ENCODE measurements at regions not wholly inside any gene's neighbourhood (a gene's known extent, or its start where the extent isn't known, plus 50 kb on each side); places are given as distances from the start of the nearest gene placed in this dataset.
A peak's percentile ranks its signal among the peaks of the same experiment; 100 is the strongest.

DNA sequence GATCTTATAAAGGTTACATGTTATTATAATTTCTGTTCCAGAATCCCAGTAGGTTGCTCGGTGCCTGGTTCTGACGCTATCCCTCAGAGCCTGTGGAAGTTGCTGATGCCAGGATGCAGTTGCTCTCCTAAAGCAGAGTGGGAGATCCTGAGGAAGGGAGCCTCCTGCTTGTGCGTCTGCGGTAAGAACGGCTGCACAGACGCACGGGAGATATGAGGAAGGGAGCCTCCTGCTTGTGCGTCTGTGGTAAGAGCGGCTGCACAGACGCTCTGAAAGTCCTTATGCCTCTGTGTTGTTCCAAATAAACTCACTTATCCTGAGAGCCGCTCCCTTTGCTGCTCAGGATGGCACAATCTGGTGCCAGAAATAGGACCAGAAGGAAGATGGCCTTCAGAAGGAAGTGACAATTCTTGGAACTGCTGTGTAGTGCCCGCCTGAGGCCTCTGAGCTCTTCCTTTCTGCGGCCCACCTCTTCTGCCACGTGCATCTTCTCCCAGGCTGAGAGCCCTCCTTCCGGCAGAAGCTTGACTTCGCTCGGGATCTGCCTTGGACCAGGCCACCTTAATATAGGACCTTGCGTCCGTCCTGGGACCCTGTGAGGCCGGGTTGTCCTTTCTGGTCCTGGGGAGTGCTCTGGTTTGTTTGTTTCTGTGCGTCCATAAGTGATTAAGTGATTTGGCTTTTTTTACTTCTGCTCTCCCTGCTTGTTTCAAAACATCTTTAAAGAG lies 89.5 kb downstream of the RTP5 start:
- Mint-ChIP-seq H3K9me3 (ENCODE audit: unreplicated experiment) (peaks cover 9% of the 10 kb centered on the region), H3K36me3 (ENCODE audit: unreplicated experiment) (peaks cover 6% of the 10 kb centered on the region), H3K4me3 (ENCODE audit: unreplicated experiment) (no peak overlapping the region), H3K4me1 (ENCODE audit: low read depth, unreplicated experiment) (peaks cover 3% of the 10 kb centered on the region), H3K27ac (ENCODE audit: unreplicated experiment) (no peak overlapping the region), H3K27me3 (ENCODE audit: unreplicated experiment) (peaks cover 8% of the 10 kb centered on the region)
- no peak for DNase-seq
- TF ChIP-seq, protein P1, sequence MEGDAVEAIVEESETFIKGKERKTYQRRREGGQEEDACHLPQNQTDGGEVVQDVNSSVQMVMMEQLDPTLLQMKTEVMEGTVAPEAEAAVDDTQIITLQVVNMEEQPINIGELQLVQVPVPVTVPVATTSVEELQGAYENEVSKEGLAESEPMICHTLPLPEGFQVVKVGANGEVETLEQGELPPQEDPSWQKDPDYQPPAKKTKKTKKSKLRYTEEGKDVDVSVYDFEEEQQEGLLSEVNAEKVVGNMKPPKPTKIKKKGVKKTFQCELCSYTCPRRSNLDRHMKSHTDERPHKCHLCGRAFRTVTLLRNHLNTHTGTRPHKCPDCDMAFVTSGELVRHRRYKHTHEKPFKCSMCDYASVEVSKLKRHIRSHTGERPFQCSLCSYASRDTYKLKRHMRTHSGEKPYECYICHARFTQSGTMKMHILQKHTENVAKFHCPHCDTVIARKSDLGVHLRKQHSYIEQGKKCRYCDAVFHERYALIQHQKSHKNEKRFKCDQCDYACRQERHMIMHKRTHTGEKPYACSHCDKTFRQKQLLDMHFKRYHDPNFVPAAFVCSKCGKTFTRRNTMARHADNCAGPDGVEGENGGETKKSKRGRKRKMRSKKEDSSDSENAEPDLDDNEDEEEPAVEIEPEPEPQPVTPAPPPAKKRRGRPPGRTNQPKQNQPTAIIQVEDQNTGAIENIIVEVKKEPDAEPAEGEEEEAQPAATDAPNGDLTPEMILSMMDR (IDR thresholded peaks at IDR 0.05; ENCODE audit: partially characterized antibody, unreplicated experiment), result no peak

DNA sequence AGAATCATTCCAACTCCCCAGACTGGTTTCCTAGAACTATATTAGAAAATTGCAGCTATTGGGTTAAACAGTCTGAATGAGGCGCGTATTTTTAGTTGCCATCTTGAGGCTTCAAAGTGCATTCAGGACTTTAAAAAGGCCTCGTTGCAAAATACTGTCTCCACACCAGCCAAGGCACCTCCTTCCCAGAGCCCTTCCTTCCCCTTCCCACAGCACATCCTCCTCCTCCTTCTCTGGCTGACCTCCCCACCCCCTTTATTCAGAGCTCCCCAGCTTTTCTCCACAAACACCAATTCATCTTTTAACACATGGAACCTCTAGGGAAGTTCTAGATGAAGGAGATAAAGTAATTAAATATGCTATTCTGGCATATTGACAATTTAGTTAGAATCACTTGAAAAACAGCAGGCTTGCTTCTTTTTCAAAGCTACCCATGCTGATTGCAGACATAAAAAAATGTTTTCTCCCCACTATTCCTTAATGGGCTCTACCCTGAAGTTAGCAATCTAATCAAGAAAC lies 90.3 kb downstream of the RTP5 start:
- Mint-ChIP-seq H3K4me3 (ENCODE audit: unreplicated experiment) (no peak overlapping the region), H3K36me3 (ENCODE audit: unreplicated experiment) (peaks cover 6% of the 10 kb centered on the region), H3K27me3 (ENCODE audit: unreplicated experiment) (peaks cover 8% of the 10 kb centered on the region), H3K4me1 (ENCODE audit: low read depth, unreplicated experiment) (peaks cover 3% of the 10 kb centered on the region), H3K27ac (ENCODE audit: unreplicated experiment) (no peak overlapping the region), H3K9me3 (ENCODE audit: unreplicated experiment) (peaks cover 9% of the 10 kb centered on the region)
- no peak for DNase-seq
- TF ChIP-seq, protein P1 (IDR thresholded peaks at IDR 0.05; ENCODE audit: partially characterized antibody, unreplicated experiment), result no peak

DNA sequence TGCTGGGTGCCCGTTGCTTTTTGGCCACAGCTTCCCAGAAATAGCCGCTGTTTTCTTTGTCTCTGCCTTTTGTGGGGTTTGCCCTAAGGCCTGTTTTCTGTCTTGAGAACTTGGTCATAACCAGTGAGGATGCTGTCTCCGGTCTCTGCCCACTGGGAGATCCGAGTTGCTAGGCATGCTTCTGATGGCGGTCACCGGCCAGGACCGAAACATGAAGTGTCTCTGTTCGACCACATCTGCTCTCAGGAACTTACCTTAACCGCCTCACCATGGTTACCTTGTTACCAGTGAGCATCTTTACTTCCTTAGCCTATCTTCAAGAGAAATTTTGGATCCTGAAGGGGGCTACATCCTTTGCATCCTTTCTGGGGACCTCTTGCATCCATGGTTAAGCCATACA lies 91.9 kb downstream of the RTP5 start:
- TF ChIP-seq, protein P1 (IDR thresholded peaks at IDR 0.05; ENCODE audit: partially characterized antibody, unreplicated experiment), result no peak
- peaks cover 6% of the 10 kb centered on the region for H3K36me3 Mint-ChIP-seq (ENCODE audit: unreplicated experiment)

DNA sequence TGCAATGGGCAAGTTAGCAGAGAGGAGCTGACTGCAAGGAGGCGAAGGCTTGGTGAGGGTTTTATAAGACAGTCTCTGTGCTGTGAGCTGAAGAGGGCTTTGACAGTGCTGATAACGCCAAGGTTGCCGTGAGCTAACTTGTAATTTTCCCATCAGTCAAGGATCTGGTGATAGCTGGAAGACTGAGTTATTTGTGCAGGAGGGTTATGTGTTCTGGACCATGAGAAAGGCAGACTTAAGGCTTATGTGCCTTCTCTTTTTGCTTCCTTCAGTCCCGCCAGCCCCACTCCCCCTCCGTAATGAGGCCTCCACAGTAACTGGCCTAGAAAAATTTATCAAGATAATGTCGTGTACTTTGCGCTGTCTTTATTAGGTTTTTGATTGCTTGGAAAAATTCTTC lies 94.6 kb downstream of the RTP5 start:
- peaks cover 18% of the 10 kb centered on the region for H3K4me1 Mint-ChIP-seq (ENCODE audit: low read depth, unreplicated experiment)
- H3K4me3 Mint-ChIP-seq (ENCODE audit: unreplicated experiment), result no peak overlapping the region
- H3K27ac Mint-ChIP-seq (ENCODE audit: unreplicated experiment), result no peak overlapping the region
- DNase-seq, result no peak
- TF ChIP-seq, protein P1 (IDR thresholded peaks at IDR 0.05; ENCODE audit: partially characterized antibody, unreplicated experiment), result no peak
- H3K36me3 Mint-ChIP-seq (ENCODE audit: unreplicated experiment), result no peaks in the 10 kb centered on the region
- peaks cover 1% of the 10 kb centered on the region for H3K9me3 Mint-ChIP-seq (ENCODE audit: unreplicated experiment)
- H3K27me3 Mint-ChIP-seq (ENCODE audit: unreplicated experiment), result no peaks in the 10 kb centered on the region

More for the DNA sequence above, 91.9 kb downstream of the RTP5 start:
- no peak overlapping the region for H3K27ac Mint-ChIP-seq (ENCODE audit: unreplicated experiment)
- peaks cover 6% of the 10 kb centered on the region for H3K4me1 Mint-ChIP-seq (ENCODE audit: low read depth, unreplicated experiment)
- H3K27me3 Mint-ChIP-seq (ENCODE audit: unreplicated experiment), result peaks cover 2% of the 10 kb centered on the region
- no peak for DNase-seq
- peaks cover 4% of the 10 kb centered on the region for H3K9me3 Mint-ChIP-seq (ENCODE audit: unreplicated experiment)
- H3K4me3 Mint-ChIP-seq (ENCODE audit: unreplicated experiment), result no peak overlapping the region

DNA sequence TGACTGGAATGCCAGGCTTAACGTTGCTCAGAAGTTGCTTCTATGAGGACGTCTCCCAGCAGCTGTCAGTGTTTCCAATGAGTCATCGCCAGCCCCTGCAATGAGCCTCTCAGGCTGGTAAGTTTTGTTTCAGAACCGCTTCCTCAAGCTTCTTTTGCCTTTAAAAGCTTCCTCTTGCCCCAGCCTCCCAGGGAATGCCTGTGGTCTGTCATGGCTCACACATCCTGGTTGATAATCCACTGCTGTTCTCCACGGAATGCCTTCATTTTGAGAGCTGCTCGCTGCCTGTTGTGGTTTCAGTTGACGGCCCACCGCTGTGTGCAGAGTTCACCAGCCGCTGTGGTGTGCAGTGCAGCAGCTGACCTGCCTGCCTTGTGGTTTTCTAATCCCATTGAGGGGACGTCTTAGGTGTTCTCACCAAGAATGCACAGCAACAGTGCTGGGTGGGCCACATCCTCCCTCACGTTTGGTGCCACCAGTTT lies 96.4 kb downstream of the RTP5 start:
- H3K4me1 Mint-ChIP-seq (ENCODE audit: low read depth, unreplicated experiment), result peaks cover 18% of the 10 kb centered on the region
- TF ChIP-seq, protein P1 (IDR thresholded peaks at IDR 0.05; ENCODE audit: partially characterized antibody, unreplicated experiment), result no peak
- no peak overlapping the region for H3K4me3 Mint-ChIP-seq (ENCODE audit: unreplicated experiment)
- no peaks in the 10 kb centered on the region for H3K36me3 Mint-ChIP-seq (ENCODE audit: unreplicated experiment)
- H3K9me3 Mint-ChIP-seq (ENCODE audit: unreplicated experiment), result peaks cover 2% of the 10 kb centered on the region
- H3K27me3 Mint-ChIP-seq (ENCODE audit: unreplicated experiment), result no peaks in the 10 kb centered on the region
- no peak for DNase-seq
- H3K27ac Mint-ChIP-seq (ENCODE audit: unreplicated experiment), result peak overlapping the region; percentile 17
